ENCODE measurements at regions not wholly inside any gene's neighbourhood (a gene's known extent, or its start where the extent isn't known, plus 50 kb on each side); places are given as distances from the start of the nearest gene placed in this dataset.

- no peak for TF ChIP-seq FOXP2 (optimal IDR thresholded peaks at IDR 0.05; ENCODE audit: borderline replicate concordance, extremely low read depth, extremely low read length, insufficient read depth)
- no peak for TF ChIP-seq REST (IDR thresholded peaks at IDR 0.05; ENCODE audit: insufficient read depth in 1 of 2, low read depth in 2 of 2, low read length in 2 of 2)
- TF ChIP-seq SIN3A (IDR thresholded peaks at IDR 0.05; ENCODE audit: borderline replicate concordance, insufficient read depth, low read length): no peak
- TF ChIP-seq POLR2AphosphoS5 (IDR thresholded peaks at IDR 0.05; ENCODE audit: low read depth, low read length): no peak
- no peak for TF ChIP-seq TAF1 (IDR thresholded peaks at IDR 0.05; ENCODE audit: borderline replicate concordance, insufficient read depth, low read length)
These were observed 96.5 kb upstream of the CELF4 start for GRCh38 chr18:37662099-37662498.

DNA sequence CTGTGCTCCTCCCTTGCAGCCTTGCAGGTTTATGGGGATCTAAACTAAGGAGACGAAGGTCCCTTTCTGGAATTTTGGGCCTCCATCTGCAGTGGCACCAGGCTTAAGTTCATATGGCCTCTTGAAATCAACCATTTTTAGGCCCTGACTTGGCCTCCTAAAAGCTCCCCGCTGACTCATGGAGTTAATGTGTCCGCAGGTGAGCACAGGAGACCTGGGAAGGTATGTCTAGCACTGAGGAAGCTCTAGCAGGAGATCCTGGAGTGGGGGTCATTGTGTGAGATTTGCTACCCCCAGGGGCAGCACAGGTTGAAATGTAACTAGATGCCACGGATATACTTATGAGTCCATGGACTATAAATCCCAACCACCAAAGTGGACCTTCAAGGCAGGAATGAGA is 95.9 kb upstream of the CELF4 start:
- TF ChIP-seq FOXP2 (optimal IDR thresholded peaks at IDR 0.05; ENCODE audit: borderline replicate concordance, extremely low read depth, extremely low read length, insufficient read depth) (no peak), TAF1 (IDR thresholded peaks at IDR 0.05; ENCODE audit: borderline replicate concordance, insufficient read depth, low read length) (no peak), REST (IDR thresholded peaks at IDR 0.05; ENCODE audit: insufficient read depth in 1 of 2, low read depth in 2 of 2, low read length in 2 of 2) (no peak), POLR2AphosphoS5 (IDR thresholded peaks at IDR 0.05; ENCODE audit: low read depth, low read length) (no peak), SIN3A (IDR thresholded peaks at IDR 0.05; ENCODE audit: borderline replicate concordance, insufficient read depth, low read length) (no peak)

GRCh38 chr18:37661061-37661460 is 95.5 kb upstream of the CELF4 start:
- TF ChIP-seq SIN3A (IDR thresholded peaks at IDR 0.05; ENCODE audit: borderline replicate concordance, insufficient read depth, low read length) (no peak), TAF1 (IDR thresholded peaks at IDR 0.05; ENCODE audit: borderline replicate concordance, insufficient read depth, low read length) (no peak), FOXP2 (optimal IDR thresholded peaks at IDR 0.05; ENCODE audit: borderline replicate concordance, extremely low read depth, extremely low read length, insufficient read depth) (no peak)

DNA sequence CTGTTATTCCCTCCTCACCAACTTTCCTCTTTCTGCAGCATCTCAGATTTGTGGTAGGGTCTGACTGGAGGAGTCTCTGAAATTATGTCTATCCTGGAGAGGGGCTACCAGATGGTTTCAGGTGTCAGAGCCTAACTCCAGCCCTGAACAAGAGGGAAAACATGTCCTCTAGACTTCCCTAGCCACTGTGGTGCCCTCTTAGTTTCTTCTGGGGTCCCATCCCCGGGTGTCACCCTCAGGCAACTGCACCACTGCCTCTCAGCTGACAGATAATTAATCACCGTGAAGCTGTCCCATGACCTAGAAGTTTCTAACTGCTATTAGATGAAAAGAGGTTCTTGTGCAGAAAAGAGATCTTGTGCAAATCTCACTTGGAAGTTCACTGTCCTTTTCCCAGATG is 95.1 kb upstream of the CELF4 start:
- no peak for TF ChIP-seq REST (IDR thresholded peaks at IDR 0.05; ENCODE audit: insufficient read depth in 1 of 2, low read depth in 2 of 2, low read length in 2 of 2)
- no peak for TF ChIP-seq FOXP2 (optimal IDR thresholded peaks at IDR 0.05; ENCODE audit: borderline replicate concordance, extremely low read depth, extremely low read length, insufficient read depth)
- no peak for TF ChIP-seq POLR2AphosphoS5 (IDR thresholded peaks at IDR 0.05; ENCODE audit: low read depth, low read length)
- no peak for TF ChIP-seq TAF1 (IDR thresholded peaks at IDR 0.05; ENCODE audit: borderline replicate concordance, insufficient read depth, low read length)
- no peak for TF ChIP-seq SIN3A (IDR thresholded peaks at IDR 0.05; ENCODE audit: borderline replicate concordance, insufficient read depth, low read length)

- TF ChIP-seq POLR2AphosphoS5 (IDR thresholded peaks at IDR 0.05; ENCODE audit: low read depth, low read length): no peak
- no peak for TF ChIP-seq REST (IDR thresholded peaks at IDR 0.05; ENCODE audit: insufficient read depth in 1 of 2, low read depth in 2 of 2, low read length in 2 of 2)
- TF ChIP-seq TAF1 (IDR thresholded peaks at IDR 0.05; ENCODE audit: borderline replicate concordance, insufficient read depth, low read length): no peak
- no peak for TF ChIP-seq FOXP2 (optimal IDR thresholded peaks at IDR 0.05; ENCODE audit: borderline replicate concordance, extremely low read depth, extremely low read length, insufficient read depth)
- TF ChIP-seq SIN3A (IDR thresholded peaks at IDR 0.05; ENCODE audit: borderline replicate concordance, insufficient read depth, low read length): no peak
These were observed 94.3 kb upstream of the CELF4 start for GRCh38 chr18:37659906-37660305.

Data from PFSK-1 (cell line).